ENCODE measurements at regions not wholly inside any gene's neighbourhood (a gene's known extent, or its start where the extent isn't known, plus 50 kb on each side); places are given as distances from the start of the nearest gene placed in this dataset.
"Not testable (repeated sequence)": the region's sequence is repeated elsewhere in the genome, so short reads cannot be mapped to it uniquely, and the experiment has no call there.

DNA sequence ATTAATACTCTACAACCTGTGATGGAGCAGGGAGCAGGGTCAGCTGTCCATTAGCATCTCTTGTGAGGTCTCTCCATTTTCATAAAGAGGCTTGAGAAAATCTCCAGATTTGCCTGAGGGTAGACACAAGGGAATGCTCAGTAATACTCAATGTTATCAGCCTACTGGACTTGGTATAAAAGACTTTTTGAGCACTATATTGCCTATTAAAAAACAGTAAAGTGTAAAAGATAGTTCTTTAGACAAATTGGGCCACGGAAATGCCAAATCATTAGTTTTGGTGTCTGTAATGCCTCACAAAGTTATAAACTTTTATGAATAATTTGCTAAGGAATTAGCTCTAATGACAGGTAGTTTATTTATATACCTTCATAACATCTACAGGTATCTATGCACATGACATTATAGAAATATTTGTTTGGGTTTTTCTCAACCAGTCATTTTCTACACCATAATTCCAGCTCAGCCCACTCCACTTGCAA lies 1524.9 kb upstream of the TPTE start:
- not testable (repeated sequence) for TF ChIP-seq CREB1 (IDR thresholded peaks at IDR 0.05); EP300 (IDR thresholded peaks at IDR 0.05; ENCODE audit: borderline replicate concordance in 1 of 2, low read depth in 2 of 2, low read length in 2 of 2); CBX8 (IDR thresholded peaks at IDR 0.05; ENCODE audit: borderline replicate concordance, low read depth, low read length); EZH2 (IDR thresholded peaks at IDR 0.05; ENCODE audit: low read depth, low read length, severe bottlenecking); POLR2A (IDR thresholded peaks at IDR 0.05; ENCODE audit: control extremely low read depth in 1 of 2, low read depth in 2 of 2, low read length in 2 of 2); JUN (IDR thresholded peaks at IDR 0.05; ENCODE audit: low read depth, low read length); SUZ12 (IDR thresholded peaks at IDR 0.05; ENCODE audit: low read length); PHF8 (conservative IDR thresholded peaks at IDR 0.05; ENCODE audit: low read depth, low read length); TAF1 (IDR thresholded peaks at IDR 0.05; ENCODE audit: low read depth, low read length); SP2 (IDR thresholded peaks at IDR 0.05; ENCODE audit: low read length); BRCA1 (IDR thresholded peaks at IDR 0.05; ENCODE audit: low read depth, low read length)
- TF ChIP-seq, protein P1, sequence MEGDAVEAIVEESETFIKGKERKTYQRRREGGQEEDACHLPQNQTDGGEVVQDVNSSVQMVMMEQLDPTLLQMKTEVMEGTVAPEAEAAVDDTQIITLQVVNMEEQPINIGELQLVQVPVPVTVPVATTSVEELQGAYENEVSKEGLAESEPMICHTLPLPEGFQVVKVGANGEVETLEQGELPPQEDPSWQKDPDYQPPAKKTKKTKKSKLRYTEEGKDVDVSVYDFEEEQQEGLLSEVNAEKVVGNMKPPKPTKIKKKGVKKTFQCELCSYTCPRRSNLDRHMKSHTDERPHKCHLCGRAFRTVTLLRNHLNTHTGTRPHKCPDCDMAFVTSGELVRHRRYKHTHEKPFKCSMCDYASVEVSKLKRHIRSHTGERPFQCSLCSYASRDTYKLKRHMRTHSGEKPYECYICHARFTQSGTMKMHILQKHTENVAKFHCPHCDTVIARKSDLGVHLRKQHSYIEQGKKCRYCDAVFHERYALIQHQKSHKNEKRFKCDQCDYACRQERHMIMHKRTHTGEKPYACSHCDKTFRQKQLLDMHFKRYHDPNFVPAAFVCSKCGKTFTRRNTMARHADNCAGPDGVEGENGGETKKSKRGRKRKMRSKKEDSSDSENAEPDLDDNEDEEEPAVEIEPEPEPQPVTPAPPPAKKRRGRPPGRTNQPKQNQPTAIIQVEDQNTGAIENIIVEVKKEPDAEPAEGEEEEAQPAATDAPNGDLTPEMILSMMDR (IDR thresholded peaks at IDR 0.05; ENCODE audit: control extremely low read depth in 1 of 3, insufficient read depth in 1 of 3, low read depth in 1 of 3, low read length in 3 of 3), result not testable (repeated sequence)
- TF ChIP-seq, protein P2, sequence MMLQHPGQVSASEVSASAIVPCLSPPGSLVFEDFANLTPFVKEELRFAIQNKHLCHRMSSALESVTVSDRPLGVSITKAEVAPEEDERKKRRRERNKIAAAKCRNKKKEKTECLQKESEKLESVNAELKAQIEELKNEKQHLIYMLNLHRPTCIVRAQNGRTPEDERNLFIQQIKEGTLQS (IDR thresholded peaks at IDR 0.05; ENCODE audit: insufficient read depth, low read depth, low read length), result not testable (repeated sequence)
- TF ChIP-seq, protein P3, sequence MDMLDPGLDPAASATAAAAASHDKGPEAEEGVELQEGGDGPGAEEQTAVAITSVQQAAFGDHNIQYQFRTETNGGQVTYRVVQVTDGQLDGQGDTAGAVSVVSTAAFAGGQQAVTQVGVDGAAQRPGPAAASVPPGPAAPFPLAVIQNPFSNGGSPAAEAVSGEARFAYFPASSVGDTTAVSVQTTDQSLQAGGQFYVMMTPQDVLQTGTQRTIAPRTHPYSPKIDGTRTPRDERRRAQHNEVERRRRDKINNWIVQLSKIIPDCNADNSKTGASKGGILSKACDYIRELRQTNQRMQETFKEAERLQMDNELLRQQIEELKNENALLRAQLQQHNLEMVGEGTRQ (IDR thresholded peaks at IDR 0.05; ENCODE audit: low read length), result not testable (repeated sequence)

Measured in H1 (cell line).